ENCODE measurements at regions not wholly inside any gene's neighbourhood (a gene's known extent, or its start where the extent isn't known, plus 50 kb on each side); places are given as distances from the start of the nearest gene placed in this dataset.

DNA sequence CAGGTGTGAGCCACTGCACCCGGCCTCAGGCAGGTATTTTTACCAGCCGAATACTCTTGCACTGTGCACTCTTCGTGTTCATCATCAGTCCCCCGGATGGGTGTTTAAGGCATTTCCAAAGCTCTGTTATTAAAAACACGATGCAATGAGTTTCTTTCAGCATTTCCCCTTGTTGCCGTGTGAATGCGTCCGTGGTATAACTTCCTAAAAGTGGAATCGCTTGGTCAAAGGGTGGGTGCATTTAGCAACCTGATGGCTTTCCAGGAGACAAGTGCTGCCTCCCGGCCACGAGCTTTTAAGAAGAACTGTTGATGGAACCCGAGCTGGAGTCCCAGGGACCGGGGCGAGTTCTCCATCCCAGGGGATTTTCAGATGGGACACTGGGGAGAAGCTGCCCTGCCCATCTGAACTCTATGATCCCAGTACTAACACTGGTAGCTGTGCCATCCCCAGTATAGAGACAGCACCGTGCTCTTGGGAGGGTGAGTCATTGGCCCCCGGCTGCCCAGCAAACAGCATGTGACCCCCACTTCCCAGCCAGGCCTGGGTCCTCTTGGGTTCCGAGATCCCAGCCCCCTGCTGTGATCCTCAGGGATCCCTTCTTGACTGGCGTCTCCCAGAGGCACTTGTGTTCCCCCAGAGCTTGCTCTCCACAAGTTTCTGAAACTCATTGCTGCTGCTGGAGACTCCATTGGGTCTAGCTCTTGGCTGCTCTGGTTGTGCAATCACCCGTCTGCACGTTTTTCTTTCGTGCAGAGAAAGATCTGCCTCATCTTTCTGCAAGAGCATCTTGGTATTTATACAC, 169.5 kb upstream of the IER5L start:
- CTCF ChIA-PET: interaction anchor here (1.5 kb wide), 1 partner anchor 173 kb away, joined by 6 read pairs; no protein-coding TSS in a partner anchor
- H3K36me3 Mint-ChIP-seq (ENCODE audit: low read depth): no peaks in the 10 kb centered on the region
- no peak overlapping the region for H3K4me3 Mint-ChIP-seq
- H3K27me3 Mint-ChIP-seq: peaks cover 4% of the 10 kb centered on the region
- POLR2A ChIA-PET: no interaction called here
- peaks cover 7% of the 10 kb centered on the region for H3K4me1 Mint-ChIP-seq
- DNase-seq: no peak
- H3K9me3 Mint-ChIP-seq: no peaks in the 10 kb centered on the region
- H3K27ac Mint-ChIP-seq: no peak overlapping the region

DNA sequence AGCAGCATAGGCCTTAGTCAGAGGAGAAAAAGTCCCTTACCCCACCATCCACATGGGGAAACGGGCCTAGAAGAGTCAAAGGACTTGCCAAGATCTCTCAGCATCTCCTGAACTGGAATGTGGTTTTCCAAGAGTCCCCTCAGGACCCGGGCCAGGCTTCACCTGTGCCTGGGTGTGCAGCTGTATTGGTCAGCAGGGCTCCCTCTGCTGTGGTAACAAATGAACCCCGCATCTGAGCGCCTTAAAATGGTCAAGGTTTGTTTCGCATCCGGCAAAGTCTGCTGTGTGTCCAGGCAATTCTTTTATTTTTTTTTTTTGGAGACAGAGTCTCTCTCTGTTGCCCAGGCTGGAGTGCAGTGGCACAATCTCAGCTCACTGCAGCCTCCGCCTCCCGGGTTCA, 168.0 kb upstream of the IER5L start:
- Mint-ChIP-seq H3K36me3 (ENCODE audit: low read depth) (no peaks in the 10 kb centered on the region), H3K27me3 (peaks cover under 1% of the 10 kb centered on the region), H3K9me3 (no peaks in the 10 kb centered on the region), H3K4me3 (no peak overlapping the region), H3K4me1 (peaks cover 7% of the 10 kb centered on the region), H3K27ac (no peak overlapping the region)
- ChIA-PET POLR2A (no interaction called here), CTCF (interaction anchor here (1.1 to 1.5 kb wide), 2 partner anchors 172 to 266 kb away, joined by 3 read pairs; no protein-coding TSS in a partner anchor)
- no peak for DNase-seq

DNA sequence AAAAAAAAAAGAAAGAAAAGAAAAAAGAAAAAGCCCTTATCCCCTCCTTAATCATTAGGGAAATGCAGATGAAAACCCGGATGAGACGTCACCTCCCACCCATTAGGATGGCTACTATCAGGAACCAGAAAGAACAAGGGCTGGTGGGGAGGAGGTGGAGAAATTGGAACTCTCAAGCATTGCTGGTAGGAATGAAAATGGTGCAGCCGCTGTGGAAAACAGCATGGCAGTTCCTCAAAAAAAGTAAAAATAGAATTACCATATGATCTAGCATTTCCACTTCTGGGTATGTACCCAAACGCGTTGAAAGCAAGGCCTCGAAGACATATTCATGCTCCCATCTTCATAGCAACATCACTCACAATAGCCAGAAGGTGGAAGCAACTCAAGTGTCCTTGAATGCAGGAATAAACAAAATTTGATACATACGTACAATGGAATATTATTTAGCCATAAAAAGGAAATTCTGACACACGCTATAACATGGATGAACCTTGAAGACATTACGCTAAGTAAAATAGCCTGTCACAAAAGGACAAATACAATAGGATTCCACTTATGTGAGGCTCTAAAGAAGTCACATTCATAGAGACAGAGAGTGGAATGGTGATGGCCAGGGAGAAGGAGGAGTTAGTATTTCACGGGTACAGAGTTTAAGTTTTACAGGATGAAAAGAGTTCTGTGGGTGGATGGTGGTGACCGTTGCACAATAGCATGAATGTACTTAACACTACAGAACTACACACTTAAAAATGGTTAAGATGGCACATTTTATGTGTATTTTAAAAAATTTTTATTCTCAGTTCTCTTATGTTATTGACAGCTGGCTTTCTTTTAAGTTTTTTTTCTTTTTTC, 166.8 kb upstream of the IER5L start:
- Mint-ChIP-seq H3K4me1 (peaks cover 7% of the 10 kb centered on the region), H3K27ac (no peak overlapping the region), H3K4me3 (no peak overlapping the region), H3K27me3 (no peaks in the 10 kb centered on the region), H3K9me3 (no peaks in the 10 kb centered on the region), H3K36me3 (ENCODE audit: low read depth) (no peaks in the 10 kb centered on the region)
- ChIA-PET POLR2A (no interaction called here), CTCF (interaction anchor here (1.1 to 1.5 kb wide), 2 partner anchors 171 to 267 kb away, joined by 3 read pairs; no protein-coding TSS in a partner anchor)
- no peak for DNase-seq

DNA sequence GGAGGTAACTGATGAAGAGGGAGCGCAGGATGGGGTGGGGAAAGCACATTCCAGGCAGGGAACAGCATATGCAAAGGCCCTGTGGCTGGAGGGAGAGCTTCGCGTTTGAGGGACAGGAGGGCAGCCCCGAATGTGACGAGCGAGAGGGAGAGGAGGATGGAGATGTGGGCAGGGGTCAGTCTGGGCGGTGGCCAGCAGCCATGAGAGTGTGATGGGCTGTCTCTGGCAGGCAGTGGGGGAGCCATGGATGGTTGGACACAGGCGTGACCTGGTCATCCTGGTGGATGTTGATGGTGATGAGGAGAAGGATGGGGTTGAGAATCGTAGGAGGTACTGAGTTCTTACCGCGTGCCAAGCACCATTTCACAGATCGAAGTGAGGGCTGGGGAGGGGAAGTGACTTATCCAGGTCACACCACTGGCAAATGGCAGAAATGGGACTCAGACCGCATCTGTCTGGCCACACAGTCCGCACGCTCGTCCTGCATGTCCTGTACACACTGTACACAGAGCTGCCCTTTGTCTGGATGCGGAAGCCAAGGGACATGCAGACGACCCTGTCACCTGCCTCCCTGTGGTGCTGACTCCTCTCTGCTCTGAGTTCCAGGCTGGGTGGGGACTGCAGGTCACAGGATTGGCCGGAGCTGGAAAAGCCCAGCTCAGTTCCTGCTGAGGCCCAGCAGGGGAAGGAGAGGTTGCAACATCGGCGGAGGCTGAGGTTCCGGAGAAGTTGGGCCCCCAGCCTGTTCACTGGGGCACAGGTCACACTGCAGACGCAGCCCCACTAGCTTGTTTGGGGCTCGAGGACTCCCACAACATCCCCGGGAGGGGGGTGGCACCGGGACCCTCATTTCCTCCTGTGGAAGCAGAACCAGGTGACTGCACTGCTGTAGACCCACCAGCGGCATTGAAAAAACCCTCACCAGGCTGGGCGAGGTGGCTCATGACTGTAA, 165.6 kb upstream of the IER5L start:
- CTCF ChIA-PET: interaction anchor here (1.0 kb wide), 1 partner anchor 170 kb away, joined by 4 read pairs; no protein-coding TSS in a partner anchor
- POLR2A ChIA-PET: no interaction called here
- Mint-ChIP-seq H3K36me3 (ENCODE audit: low read depth) (no peaks in the 10 kb centered on the region), H3K9me3 (no peaks in the 10 kb centered on the region), H3K27me3 (no peaks in the 10 kb centered on the region), H3K4me3 (no peak overlapping the region), H3K27ac (no peak overlapping the region), H3K4me1 (peaks cover 7% of the 10 kb centered on the region)
- DNase-seq: no peak

DNA sequence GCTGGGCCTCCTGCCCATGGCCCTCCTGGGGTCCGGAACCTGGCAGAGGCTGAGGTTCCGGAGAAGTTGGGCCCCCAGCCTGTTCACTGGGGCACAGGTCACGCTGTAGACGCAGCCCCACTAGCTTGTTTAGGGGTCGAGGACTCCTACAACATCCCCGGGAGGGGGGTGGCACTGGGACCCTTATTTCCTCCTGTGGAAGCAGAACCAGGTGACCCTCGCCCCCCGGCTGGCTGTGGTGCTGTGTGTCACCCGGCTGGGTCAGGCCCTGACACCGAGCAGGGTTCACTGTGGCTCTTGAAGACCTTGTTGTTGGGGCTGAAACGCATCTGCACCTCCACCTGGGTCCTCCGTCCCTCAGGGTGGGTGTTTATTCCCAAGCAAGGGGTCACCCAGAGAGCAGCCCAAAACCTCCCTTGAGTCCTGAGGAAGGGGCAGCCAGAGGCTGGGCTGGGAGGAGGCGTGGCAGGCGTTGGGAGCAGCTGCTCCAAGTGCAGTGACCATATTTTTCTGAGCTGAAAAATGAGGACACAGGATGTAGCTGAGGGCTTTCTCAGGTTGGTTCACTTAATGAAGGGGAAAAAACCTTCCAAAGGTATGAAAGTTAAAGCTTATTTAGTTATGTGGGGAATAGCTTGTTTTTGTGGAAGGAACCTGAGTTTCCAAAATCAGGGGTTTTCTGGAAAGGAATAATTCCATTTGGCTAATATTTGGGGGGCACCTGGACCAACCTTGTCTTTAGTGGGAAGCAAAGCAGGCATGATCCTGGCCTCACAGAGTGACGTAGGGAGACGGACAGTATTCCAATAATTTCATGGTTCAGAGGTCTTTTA, 164.7 kb upstream of the IER5L start:
- peaks cover 7% of the 10 kb centered on the region for H3K4me1 Mint-ChIP-seq
- H3K4me3 Mint-ChIP-seq: no peak overlapping the region
- no peak overlapping the region for H3K27ac Mint-ChIP-seq
- H3K9me3 Mint-ChIP-seq: no peaks in the 10 kb centered on the region
- peaks cover 2% of the 10 kb centered on the region for H3K27me3 Mint-ChIP-seq
- no peak for DNase-seq
- no peaks in the 10 kb centered on the region for H3K36me3 Mint-ChIP-seq (ENCODE audit: low read depth)
- POLR2A ChIA-PET: no interaction called here
- CTCF ChIA-PET: interaction anchor here (1.0 kb wide), 1 partner anchor 169 kb away, joined by 4 read pairs; no protein-coding TSS in a partner anchor

DNA sequence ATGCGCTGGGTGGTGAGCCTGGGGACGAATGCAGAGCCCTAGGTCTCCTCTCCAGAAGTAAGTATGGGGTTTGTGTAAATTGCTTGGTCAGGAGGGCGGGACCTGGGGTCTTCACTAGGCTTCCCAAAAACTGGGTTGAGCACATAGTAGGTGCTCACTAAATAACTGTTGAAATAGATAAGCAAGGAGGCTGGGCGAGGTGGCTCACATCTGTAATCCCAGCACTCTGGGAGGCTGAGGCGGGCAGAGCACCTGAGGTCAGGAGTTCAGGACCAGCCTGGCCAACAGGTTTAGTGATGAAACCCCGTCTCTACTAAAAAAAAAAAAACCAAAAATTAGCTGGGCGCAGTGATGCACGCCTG, 163.9 kb upstream of the IER5L start:
- ChIA-PET POLR2A (no interaction called here), CTCF (no interaction called here)
- no peaks in the 10 kb centered on the region for H3K9me3 Mint-ChIP-seq
- H3K36me3 Mint-ChIP-seq (ENCODE audit: low read depth): no peaks in the 10 kb centered on the region
- H3K27me3 Mint-ChIP-seq: peaks cover 8% of the 10 kb centered on the region
- no peak for DNase-seq
- no peak overlapping the region for H3K4me3 Mint-ChIP-seq
- H3K4me1 Mint-ChIP-seq: peaks cover 7% of the 10 kb centered on the region
- H3K27ac Mint-ChIP-seq: no peak overlapping the region

DNA sequence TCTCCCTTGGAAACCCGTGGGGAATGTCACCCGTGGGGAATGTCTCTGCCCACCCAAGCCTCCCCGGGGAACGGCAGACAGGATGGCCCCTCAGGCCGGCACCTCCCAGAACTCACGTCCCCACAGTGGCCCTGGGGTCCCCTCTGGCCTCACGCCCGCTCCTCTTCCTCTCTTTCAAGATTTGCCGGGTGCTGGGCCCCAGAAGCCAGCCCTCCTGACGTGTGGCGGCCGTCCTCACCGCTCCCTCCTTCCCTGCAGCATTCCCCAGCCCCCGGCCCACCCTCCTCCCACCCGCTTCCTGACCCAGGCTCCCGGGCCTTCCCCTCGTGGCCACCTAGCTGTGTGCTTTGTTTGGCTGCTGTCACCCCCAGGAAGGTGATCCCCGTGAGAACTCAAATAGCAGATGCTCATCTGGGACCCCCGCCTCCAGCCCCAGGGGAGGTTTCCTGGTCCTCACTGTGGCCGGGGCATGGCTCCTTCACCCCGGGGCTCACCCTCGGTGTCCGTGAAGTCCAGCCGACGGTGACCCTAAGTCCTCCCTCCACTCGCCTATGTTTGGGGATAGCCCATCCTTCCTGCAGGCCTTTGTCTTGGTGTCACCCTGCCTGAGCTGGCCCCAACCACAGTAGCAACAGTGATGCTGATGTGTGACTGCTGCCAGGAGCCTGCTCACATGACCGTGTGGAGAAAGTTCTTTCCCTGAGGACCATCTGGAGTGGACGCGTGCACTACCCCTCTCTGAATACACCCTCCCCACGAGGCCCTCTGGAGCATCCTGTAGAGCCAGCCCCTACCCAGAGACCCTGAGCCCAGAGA, 163.3 kb upstream of the IER5L start:
- Mint-ChIP-seq H3K4me3 (no peak overlapping the region), H3K36me3 (ENCODE audit: low read depth) (no peaks in the 10 kb centered on the region), H3K27me3 (peaks cover 13% of the 10 kb centered on the region), H3K9me3 (no peaks in the 10 kb centered on the region), H3K4me1 (peaks cover 5% of the 10 kb centered on the region), H3K27ac (no peak overlapping the region)
- POLR2A ChIA-PET: no interaction called here
- CTCF ChIA-PET: no interaction called here
- no peak for DNase-seq

DNA sequence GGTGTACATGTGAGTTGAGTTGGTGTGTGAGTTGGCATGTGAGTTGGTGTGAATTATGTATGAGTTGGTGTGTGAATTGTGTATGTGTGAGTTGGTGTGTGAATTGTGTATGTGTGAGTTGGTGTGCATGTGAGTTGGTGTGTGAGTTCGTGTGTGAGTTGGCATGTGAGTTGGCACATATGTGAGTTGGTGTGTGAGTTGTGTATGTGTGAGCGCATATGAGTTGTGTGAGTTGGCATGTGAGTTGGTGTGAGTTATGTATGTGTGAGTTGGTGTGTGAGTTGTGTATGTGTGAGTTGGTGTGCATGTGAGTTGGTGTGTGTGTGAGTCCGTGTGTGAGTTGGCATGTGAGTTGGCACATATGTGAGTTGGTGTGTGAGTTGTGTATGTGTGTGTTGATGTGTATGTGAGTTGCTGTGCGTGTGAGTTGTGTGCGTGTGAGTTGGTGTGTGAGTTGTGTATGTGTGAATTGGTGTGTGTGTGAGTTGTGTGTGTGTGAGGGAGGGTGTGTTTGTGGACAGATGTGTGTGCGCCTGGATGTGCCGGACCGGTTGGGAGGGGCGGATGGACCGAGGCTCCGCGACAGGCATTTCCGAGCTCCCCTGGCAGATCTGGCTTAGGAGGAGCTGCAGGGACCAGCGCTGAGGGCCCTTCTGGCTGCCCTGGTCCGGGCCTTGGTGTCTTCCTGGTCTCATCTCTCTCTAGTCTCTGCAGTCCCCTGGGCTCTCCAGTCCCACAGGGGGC, 162.5 kb upstream of the IER5L start:
- peaks cover 20% of the 10 kb centered on the region for H3K27me3 Mint-ChIP-seq
- ChIA-PET CTCF (no interaction called here), POLR2A (no interaction called here)
- DNase-seq: no peak
- H3K27ac Mint-ChIP-seq: no peak overlapping the region
- no peak overlapping the region for H3K4me3 Mint-ChIP-seq
- no peaks in the 10 kb centered on the region for H3K36me3 Mint-ChIP-seq (ENCODE audit: low read depth)
- no peaks in the 10 kb centered on the region for H3K9me3 Mint-ChIP-seq
- peaks cover 3% of the 10 kb centered on the region for H3K4me1 Mint-ChIP-seq

DNA sequence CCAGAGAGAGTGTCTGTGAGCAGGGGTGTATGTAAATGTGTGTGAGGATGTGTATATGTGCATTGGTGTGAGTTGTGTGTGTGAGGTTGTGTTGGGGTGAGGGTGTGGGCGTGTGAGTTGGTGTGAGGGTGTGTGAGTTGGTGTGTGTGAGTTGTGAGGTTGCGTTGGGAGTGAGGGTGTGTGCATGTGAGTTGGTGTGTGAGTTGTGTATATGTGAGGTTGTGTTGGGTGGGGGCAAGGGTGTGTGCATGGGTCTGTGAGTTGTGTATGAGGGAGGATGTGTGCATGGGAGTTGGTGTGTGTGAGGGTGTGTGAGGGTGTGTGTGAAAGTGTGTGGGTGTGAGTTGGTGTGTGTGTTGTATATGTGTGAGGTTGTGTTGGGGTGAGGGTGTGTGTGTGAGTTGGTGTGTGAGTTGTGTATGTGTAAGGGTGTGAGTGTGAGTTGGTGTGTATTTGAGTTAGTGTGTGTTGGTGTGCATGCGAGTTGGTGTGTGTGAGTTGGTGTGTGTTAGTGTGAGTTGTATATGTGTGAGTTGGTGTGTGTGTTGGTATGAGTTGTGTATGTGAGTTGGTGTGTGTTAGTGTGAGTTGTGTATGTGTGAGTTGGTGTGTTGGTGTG, 161.6 kb upstream of the IER5L start:
- no peak for DNase-seq
- peaks cover 3% of the 10 kb centered on the region for H3K4me1 Mint-ChIP-seq
- no peaks in the 10 kb centered on the region for H3K36me3 Mint-ChIP-seq (ENCODE audit: low read depth)
- H3K4me3 Mint-ChIP-seq: no peak overlapping the region
- H3K27me3 Mint-ChIP-seq: peaks cover 25% of the 10 kb centered on the region
- no peak overlapping the region for H3K27ac Mint-ChIP-seq
- ChIA-PET POLR2A (no interaction called here), CTCF (no interaction called here)
- H3K9me3 Mint-ChIP-seq: no peaks in the 10 kb centered on the region

DNA sequence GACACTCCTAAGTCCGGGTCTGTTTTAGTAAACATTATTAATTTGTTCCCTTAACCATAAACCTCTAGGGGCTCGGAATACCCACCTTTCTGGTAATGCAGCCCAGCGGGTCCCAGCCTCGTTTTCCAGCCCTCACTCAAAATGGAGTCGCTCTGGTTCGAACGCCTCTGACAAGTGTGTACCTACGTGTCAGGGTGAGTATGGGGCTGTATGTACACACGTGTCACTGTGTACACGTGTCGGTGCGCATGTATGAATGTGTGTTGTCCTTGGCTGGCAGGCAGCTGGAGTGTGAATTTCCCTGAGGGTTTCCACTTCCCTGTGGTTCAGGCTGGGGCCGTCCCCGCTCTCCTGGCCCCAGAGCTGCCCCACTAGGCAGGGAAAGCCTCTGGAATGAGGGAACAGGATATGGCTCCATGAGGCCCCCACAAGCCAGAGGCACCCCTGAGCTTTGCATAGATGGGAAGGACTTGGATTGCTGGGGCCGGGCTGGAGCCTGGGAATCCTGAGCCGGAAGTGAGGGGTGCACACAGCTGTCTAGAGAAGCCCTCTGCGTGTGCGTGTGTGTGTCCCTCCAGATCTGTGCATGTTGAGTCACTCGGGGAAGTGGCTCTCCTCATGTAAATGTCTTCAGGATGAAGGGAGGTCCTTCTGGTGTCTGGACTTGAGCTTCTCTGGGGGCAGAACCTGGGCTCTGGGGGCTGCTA, 160.8 kb upstream of the IER5L start:
- DNase-seq: no peak
- Mint-ChIP-seq H3K27ac (no peak overlapping the region), H3K4me3 (no peak overlapping the region), H3K9me3 (no peaks in the 10 kb centered on the region), H3K4me1 (peaks cover 5% of the 10 kb centered on the region), H3K27me3 (peaks cover 25% of the 10 kb centered on the region), H3K36me3 (ENCODE audit: low read depth) (no peaks in the 10 kb centered on the region)
- CTCF ChIA-PET: interaction anchor here (1.2 kb wide), 1 partner anchor 165 kb away, joined by 3 read pairs; no protein-coding TSS in a partner anchor
- POLR2A ChIA-PET: no interaction called here

All from activated CD4-positive, alpha-beta memory T cell treated with anti-CD3 and anti-CD28 coated beads, Interleukin-2, amount 10 ng/mL, durations not matched to agents 7 days and 5 days (primary cell).